ENCODE measurements at regions not wholly inside any gene's neighbourhood (a gene's known extent, or its start where the extent isn't known, plus 50 kb on each side); places are given as distances from the start of the nearest gene placed in this dataset.

DNA sequence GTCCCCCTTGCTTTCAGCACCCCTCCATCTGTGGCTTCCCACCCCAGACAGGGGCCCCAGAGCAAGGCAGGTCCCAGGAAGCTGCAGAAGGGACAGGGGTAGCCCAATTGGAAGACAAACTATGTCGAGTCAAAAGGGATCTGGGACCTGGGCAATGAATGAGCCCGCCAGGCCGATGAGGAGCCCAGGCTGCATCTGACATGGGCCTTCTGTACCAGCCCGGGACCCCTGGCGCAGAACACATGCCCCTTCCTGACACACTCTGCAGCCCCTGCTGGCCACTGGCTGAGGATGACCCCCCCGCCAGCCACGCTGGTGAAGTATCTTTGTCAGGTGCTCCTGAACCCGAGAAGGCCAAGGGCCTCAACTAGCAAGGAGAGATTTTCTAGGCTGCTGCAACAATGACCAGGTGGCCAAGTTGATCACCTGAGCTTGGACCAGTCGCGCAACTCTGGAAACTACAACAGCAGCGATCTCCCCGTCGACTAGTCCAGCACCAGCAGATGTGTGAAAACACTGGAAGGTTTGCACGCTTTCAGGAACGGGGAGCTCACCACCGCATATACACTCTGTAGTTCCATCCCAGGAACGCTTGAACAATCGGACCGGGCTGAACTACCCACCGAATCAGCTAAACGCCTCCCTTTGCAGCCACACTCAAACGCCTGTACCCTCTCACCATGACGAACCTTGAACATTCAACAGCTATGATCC, 119.0 kb downstream of the NCOR2 start:
- ChIA-PET POLR2A (no interaction called here), CTCF (no interaction called here)
- DNase-seq (ENCODE audit: extremely low spot score): no peak
- TF ChIP-seq, protein P1, sequence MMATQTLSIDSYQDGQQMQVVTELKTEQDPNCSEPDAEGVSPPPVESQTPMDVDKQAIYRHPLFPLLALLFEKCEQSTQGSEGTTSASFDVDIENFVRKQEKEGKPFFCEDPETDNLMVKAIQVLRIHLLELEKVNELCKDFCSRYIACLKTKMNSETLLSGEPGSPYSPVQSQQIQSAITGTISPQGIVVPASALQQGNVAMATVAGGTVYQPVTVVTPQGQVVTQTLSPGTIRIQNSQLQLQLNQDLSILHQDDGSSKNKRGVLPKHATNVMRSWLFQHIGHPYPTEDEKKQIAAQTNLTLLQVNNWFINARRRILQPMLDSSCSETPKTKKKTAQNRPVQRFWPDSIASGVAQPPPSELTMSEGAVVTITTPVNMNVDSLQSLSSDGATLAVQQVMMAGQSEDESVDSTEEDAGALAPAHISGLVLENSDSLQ (IDR thresholded peaks at IDR 0.05): no peak
- no peak for TF ChIP-seq CTBP1 (IDR thresholded peaks at IDR 0.05; ENCODE audit: borderline replicate concordance)
- TF ChIP-seq FOXA1 (IDR thresholded peaks at IDR 0.05): no peak

DNA sequence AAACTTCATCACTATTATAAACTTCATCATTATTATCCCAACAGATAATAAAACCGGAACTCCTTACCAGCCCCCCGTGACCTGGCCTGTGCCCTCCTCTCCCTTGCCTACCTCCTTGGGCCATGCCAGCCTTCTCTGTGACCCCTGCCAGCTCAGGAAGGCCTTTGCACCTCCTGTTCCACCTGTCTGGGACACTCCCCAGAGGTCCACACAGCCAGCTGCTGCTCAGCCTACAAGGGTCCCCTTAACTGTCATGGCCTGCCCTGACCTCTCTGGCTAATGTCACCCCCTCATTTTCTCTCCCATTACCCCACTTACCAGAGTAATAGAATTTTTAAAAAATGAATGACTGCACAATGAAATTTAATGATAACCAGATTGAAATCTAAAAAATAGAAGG, 121.0 kb downstream of the NCOR2 start:
- no peak for TF ChIP-seq L3MBTL2 (conservative IDR thresholded peaks at IDR 0.05)
- TF ChIP-seq SUZ12 (IDR thresholded peaks at IDR 0.05): no peak
- no peak for TF ChIP-seq BHLHE40 (IDR thresholded peaks at IDR 0.05; ENCODE audit: borderline replicate concordance)
- TF ChIP-seq, protein P1 (IDR thresholded peaks at IDR 0.05): no peak
- TF ChIP-seq HDGF (IDR thresholded peaks at IDR 0.05; ENCODE audit: borderline replicate concordance): no peak
- TF ChIP-seq FOXA1 (IDR thresholded peaks at IDR 0.05): no peak
- no peak for TF ChIP-seq NFRKB (IDR thresholded peaks at IDR 0.05)
- no peak for TF ChIP-seq ELF4 (IDR thresholded peaks at IDR 0.05)
- no peak for TF ChIP-seq SP1 (IDR thresholded peaks at IDR 0.05)
- no peak for TF ChIP-seq TARDBP (IDR thresholded peaks at IDR 0.05)
- TF ChIP-seq CTBP1 (IDR thresholded peaks at IDR 0.05; ENCODE audit: borderline replicate concordance): no peak
- no peak for TF ChIP-seq ZNF384 (IDR thresholded peaks at IDR 0.05)
- TF ChIP-seq ARNT (IDR thresholded peaks at IDR 0.05): no peak
- no peak for TF ChIP-seq LEF1 (IDR thresholded peaks at IDR 0.05; ENCODE audit: borderline replicate concordance)
- TF ChIP-seq FOXK2 (IDR thresholded peaks at IDR 0.05): no peak
- CTCF ChIA-PET: no interaction called here
- DNase-seq (ENCODE audit: extremely low spot score): no peak
- POLR2A ChIA-PET: no interaction called here

DNA sequence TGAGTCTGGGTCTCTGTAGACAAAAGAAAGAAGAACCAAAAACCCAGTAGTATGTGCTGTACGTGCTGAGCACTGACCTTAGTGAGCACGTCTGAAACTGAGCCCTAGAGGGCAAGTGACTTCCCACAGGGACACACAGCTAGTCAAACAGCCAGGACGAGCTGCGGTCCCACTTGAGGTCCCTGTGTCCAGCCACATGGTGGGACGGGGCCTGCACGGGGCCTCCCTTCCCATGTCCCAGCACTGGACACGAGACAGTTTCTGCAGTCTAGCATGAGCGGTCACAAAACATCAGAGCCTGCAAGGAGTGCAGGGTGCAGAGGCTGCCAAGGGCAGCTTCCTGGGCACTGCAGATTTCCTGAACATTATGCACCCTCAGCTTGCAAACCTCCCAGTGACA, 121.6 kb downstream of the NCOR2 start:
- TF ChIP-seq FOXK2 (IDR thresholded peaks at IDR 0.05): no peak
- TF ChIP-seq SUZ12 (IDR thresholded peaks at IDR 0.05): no peak
- TF ChIP-seq LEF1 (IDR thresholded peaks at IDR 0.05; ENCODE audit: borderline replicate concordance): no peak
- no peak for TF ChIP-seq TARDBP (IDR thresholded peaks at IDR 0.05)
- no peak for TF ChIP-seq HDGF (IDR thresholded peaks at IDR 0.05; ENCODE audit: borderline replicate concordance)
- no peak for TF ChIP-seq CTBP1 (IDR thresholded peaks at IDR 0.05; ENCODE audit: borderline replicate concordance)
- no peak for TF ChIP-seq FOXA1 (IDR thresholded peaks at IDR 0.05)
- TF ChIP-seq ELF4 (IDR thresholded peaks at IDR 0.05): no peak
- CTCF ChIA-PET: no interaction called here
- POLR2A ChIA-PET: no interaction called here
- DNase-seq (ENCODE audit: extremely low spot score): no peak

DNA sequence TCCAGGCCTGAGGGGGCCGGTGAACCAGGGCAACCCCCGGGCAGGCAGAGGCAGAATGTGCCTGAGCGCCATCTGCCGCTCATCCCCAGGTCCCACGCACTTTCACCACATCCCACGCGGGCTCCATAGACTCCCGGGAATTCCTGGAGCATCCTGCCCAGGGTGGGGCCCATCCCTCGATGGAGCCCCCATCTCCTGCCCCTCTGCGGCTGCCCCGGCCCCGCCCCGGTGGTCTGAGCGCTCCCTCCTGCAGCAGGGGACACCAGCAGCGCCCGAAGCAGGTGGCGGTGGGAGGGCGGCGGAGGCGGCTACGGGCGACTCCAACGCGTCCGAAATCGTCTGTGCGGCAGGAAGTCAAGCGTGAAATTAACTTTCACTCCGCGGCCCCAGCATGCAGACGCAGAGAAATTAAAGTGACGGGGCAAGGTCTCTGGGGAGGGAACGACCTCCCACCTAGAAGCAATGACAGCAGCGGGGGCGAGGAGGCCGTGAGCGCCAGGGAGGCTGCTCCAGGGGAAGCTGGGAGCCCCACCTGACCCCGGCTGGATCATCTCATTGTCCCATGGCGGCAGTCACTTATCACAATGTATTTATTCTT, 122.2 kb downstream of the NCOR2 start:
- ChIA-PET CTCF (no interaction called here), POLR2A (no interaction called here)
- no peak for DNase-seq (ENCODE audit: extremely low spot score)
- TF ChIP-seq FOXM1 (IDR thresholded peaks at IDR 0.05; ENCODE audit: borderline replicate concordance): no peak
- TF ChIP-seq ARNT (IDR thresholded peaks at IDR 0.05): no peak
- no peak for TF ChIP-seq HDGF (IDR thresholded peaks at IDR 0.05; ENCODE audit: borderline replicate concordance)
- no peak for TF ChIP-seq FOXK2 (IDR thresholded peaks at IDR 0.05)
- no peak for TF ChIP-seq SP1 (IDR thresholded peaks at IDR 0.05)

DNA sequence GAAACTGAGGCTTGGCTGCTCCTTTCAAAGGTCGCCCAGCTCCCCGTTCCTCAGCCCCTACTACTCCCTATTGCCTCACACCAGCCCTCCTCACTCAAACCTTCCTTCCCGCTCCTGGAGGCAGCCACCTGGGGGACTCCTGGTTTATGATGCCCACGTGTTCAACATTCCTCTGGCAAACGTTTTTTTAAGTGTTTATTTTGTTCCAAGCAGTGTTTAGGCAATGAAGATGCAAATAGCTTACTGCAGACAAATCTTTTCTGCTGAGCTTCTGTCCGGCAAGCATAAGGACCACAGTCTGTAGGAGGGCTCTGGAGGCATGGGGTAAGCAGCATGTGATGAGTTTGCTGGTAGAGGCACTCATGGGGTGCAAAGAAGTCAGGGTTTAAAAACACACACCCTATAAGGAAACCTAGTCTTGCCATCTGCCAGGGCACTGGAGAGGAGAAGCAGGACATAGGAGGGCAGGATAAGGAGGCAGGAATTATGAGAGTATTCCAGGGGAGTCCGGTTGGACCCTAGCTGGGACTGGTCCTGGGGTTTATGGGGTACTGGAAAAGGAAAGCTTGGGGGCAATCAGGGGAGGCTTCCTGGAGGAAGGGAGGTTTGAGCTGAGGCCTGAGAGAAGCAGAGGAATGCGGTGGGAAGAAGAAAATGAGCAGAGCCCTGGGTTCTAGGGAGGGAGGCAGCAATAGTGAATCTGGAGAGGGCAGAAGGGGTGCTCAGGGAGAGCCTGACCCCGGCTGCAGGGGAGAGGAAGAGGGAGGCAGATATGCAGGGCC, 123.3 kb downstream of the NCOR2 start:
- TF ChIP-seq ARNT (IDR thresholded peaks at IDR 0.05): no peak
- TF ChIP-seq ZNF384 (IDR thresholded peaks at IDR 0.05): no peak
- TF ChIP-seq ELF4 (IDR thresholded peaks at IDR 0.05): no peak
- TF ChIP-seq, protein P1 (IDR thresholded peaks at IDR 0.05): no peak
- TF ChIP-seq HDGF (IDR thresholded peaks at IDR 0.05; ENCODE audit: borderline replicate concordance): no peak
- TF ChIP-seq FOXM1 (IDR thresholded peaks at IDR 0.05; ENCODE audit: borderline replicate concordance): no peak
- TF ChIP-seq SUZ12 (IDR thresholded peaks at IDR 0.05): no peak
- no peak for TF ChIP-seq SP1 (IDR thresholded peaks at IDR 0.05)
- no peak for TF ChIP-seq FOXA1 (IDR thresholded peaks at IDR 0.05)
- TF ChIP-seq NFRKB (IDR thresholded peaks at IDR 0.05): no peak
- no peak for TF ChIP-seq L3MBTL2 (conservative IDR thresholded peaks at IDR 0.05)
- TF ChIP-seq LEF1 (IDR thresholded peaks at IDR 0.05; ENCODE audit: borderline replicate concordance): no peak
- no peak for TF ChIP-seq TARDBP (IDR thresholded peaks at IDR 0.05)
- ChIA-PET POLR2A (interaction anchor here (1.2 kb wide), 1 partner anchor 75 kb away, joined by 4 read pairs; no protein-coding TSS in a partner anchor), CTCF (interaction anchor here (0.5 to 0.6 kb wide), 2 partner anchors 55 to 183 kb away, joined by 3 read pairs; no protein-coding TSS in a partner anchor)

DNA sequence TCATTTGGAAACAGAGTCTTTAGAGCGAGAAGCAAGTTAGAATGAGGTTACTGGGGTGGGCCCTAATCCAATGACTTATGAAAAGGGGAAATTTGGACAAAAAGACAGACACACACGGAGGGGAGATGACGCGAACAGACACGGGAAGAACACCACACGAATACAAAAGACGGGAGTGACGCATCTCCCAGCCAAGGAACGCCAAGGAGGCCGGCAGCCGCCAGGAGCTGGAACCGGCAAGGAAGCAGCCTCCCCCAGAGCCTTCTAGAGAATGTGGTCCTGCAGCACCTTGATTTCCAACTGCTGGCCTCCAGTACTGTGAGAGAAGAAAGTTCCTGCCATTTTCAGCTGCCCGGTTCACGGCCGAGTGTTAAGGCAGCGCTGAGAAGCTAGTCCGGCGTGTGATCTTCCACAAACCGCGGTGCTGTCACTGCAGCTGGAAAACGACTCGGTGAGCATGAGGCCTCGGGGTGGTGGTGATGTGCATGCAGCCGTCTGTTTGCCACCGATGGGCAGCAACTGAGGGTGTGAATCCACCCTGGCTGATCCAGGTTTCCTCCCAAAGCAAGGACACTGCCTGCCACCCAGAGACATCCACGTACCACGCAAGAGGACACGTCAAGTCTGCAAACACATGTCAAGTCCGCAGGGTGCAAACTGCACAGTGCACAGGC, 124.5 kb downstream of the NCOR2 start:
- ChIA-PET POLR2A (no interaction called here), CTCF (no interaction called here)
- DNase-seq (ENCODE audit: extremely low spot score): no peak
- TF ChIP-seq CTBP1 (IDR thresholded peaks at IDR 0.05; ENCODE audit: borderline replicate concordance) (no peak), FOXM1 (IDR thresholded peaks at IDR 0.05; ENCODE audit: borderline replicate concordance) (no peak), ELF4 (IDR thresholded peaks at IDR 0.05) (no peak), BHLHE40 (IDR thresholded peaks at IDR 0.05; ENCODE audit: borderline replicate concordance) (no peak), NFRKB (IDR thresholded peaks at IDR 0.05) (no peak), HDGF (IDR thresholded peaks at IDR 0.05; ENCODE audit: borderline replicate concordance) (no peak), FOXK2 (IDR thresholded peaks at IDR 0.05) (no peak), FOXA1 (IDR thresholded peaks at IDR 0.05) (no peak), LEF1 (IDR thresholded peaks at IDR 0.05; ENCODE audit: borderline replicate concordance) (no peak), L3MBTL2 (conservative IDR thresholded peaks at IDR 0.05) (no peak), SP1 (IDR thresholded peaks at IDR 0.05) (no peak), TARDBP (IDR thresholded peaks at IDR 0.05) (no peak), ZNF384 (IDR thresholded peaks at IDR 0.05) (no peak), ARNT (IDR thresholded peaks at IDR 0.05) (no peak), SUZ12 (IDR thresholded peaks at IDR 0.05) (no peak)
- TF ChIP-seq, protein P1 (IDR thresholded peaks at IDR 0.05): no peak

More for the DNA sequence above, 123.3 kb downstream of the NCOR2 start:
- DNase-seq (ENCODE audit: extremely low spot score): no peak
